Gastrocnemius medialis (tissue), 4 donors: ENCODE measurements at regions not wholly inside any gene's neighbourhood (a gene's known extent, or its start where the extent isn't known, plus 50 kb on each side); places are given as distances from the start of the nearest gene placed in this dataset.

Source experiments
- POLR2A ChIP-seq, 2 donors: fragments of 450-650 bp; IDR thresholded peaks; one replicate each; pipeline ENCODE4 v1.6.1; 2017; ENCODE audit warnings: antibody characterized with exemption in 2 of 2, mild to moderate bottlenecking in 2 of 2, moderate library complexity in 2 of 2
- TF ChIP-seq, protein P1 (sequence below), 5 experiments: fragments of 450-650 bp in 3 of 5; fragments of 200-600 bp in 2 of 5; sonication (generic) in 2 of 5; IDR thresholded peaks in 4 of 5; conservative IDR thresholded peaks in 1 of 5; 1 replicate in 4 of 5; 2 replicates in 1 of 5; pipeline ENCODE4 v1.5.1; 2016 to 2019; ENCODE audit warnings: antibody characterized with exemption in 5 of 5, mild to moderate bottlenecking in 3 of 5, moderate library complexity in 3 of 5

DNA sequence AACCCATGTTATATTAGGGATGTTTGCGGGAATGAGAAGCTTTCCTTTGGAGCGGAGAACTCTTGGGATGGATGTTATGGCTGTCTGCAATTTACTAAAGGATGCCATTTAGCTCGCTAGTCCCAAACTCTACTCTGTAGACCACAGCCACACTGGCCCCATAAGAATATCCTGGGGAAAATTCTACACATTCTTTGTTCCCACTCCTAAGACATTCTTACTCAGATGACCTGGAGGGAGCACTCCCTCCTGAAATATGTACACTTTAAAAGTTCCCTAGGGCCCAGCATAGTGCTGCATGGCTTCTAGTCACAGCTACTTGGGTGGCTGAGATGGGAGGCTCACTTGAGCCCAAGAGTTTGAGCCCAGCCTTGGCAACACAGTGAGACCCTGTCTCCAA lies 288.7 kb upstream of the RORA start:
- TF ChIP-seq, protein P1, sequence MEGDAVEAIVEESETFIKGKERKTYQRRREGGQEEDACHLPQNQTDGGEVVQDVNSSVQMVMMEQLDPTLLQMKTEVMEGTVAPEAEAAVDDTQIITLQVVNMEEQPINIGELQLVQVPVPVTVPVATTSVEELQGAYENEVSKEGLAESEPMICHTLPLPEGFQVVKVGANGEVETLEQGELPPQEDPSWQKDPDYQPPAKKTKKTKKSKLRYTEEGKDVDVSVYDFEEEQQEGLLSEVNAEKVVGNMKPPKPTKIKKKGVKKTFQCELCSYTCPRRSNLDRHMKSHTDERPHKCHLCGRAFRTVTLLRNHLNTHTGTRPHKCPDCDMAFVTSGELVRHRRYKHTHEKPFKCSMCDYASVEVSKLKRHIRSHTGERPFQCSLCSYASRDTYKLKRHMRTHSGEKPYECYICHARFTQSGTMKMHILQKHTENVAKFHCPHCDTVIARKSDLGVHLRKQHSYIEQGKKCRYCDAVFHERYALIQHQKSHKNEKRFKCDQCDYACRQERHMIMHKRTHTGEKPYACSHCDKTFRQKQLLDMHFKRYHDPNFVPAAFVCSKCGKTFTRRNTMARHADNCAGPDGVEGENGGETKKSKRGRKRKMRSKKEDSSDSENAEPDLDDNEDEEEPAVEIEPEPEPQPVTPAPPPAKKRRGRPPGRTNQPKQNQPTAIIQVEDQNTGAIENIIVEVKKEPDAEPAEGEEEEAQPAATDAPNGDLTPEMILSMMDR (IDR thresholded peaks at IDR 0.05 in 4 of 5, conservative IDR thresholded peaks at IDR 0.05 in 1 of 5), result no peak
- no peak for TF ChIP-seq POLR2A (IDR thresholded peaks at IDR 0.05)
